ENCODE measurements at regions not wholly inside any gene's neighbourhood (a gene's known extent, or its start where the extent isn't known, plus 50 kb on each side); places are given as distances from the start of the nearest gene placed in this dataset.

DNA sequence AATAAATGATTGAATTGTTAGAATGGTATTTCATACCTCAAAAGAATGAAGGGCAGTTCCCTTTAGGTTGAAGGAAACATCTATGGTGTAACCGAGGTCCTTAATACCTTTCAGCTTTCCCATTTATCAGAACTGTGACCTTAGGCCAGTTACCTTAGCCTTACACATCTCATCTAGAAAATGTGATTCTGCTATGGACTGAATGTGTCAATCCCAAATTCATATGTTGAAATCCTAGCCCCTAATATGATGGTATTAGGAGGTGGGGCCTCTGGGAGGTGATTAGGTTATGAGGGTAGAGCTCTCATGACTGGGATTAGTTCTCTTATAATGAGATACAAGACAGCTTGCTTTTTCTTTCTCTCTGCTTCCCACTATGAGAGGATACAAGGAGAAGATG, 441.9 kb downstream of the PLK2 start:
- TF ChIP-seq EP300 (IDR thresholded peaks at IDR 0.05) (no peak), POLR2AphosphoS5 (IDR thresholded peaks at IDR 0.05) (no peak), POLR2A (IDR thresholded peaks at IDR 0.05) (no peak)
- TF ChIP-seq, protein P1, sequence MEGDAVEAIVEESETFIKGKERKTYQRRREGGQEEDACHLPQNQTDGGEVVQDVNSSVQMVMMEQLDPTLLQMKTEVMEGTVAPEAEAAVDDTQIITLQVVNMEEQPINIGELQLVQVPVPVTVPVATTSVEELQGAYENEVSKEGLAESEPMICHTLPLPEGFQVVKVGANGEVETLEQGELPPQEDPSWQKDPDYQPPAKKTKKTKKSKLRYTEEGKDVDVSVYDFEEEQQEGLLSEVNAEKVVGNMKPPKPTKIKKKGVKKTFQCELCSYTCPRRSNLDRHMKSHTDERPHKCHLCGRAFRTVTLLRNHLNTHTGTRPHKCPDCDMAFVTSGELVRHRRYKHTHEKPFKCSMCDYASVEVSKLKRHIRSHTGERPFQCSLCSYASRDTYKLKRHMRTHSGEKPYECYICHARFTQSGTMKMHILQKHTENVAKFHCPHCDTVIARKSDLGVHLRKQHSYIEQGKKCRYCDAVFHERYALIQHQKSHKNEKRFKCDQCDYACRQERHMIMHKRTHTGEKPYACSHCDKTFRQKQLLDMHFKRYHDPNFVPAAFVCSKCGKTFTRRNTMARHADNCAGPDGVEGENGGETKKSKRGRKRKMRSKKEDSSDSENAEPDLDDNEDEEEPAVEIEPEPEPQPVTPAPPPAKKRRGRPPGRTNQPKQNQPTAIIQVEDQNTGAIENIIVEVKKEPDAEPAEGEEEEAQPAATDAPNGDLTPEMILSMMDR (IDR thresholded peaks at IDR 0.05): no peak

Data from stomach (tissue), 4 donors.